ENCODE measurements at regions not wholly inside any gene's neighbourhood (a gene's known extent, or its start where the extent isn't known, plus 50 kb on each side); places are given as distances from the start of the nearest gene placed in this dataset.

DNA sequence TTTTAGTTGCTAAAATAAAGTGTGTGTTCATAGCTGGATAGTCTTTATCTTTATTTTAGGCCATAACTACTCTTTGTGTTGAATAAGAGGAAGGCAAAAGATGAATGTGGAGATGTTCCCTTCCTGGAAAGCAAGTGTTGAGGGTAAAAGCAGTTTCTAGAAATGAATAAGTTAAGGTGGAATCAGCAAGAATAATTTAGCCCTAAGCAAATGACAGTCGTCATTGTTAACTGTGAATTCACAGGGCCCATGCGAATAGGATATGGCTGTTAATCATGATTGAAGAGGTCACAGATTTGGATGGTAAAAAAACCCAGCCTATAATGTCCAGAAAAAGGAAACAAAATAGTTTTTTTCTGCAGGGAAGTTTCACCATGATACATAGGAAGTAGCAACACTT is 167.8 kb upstream of the PPP3CA start:
- TF ChIP-seq CTCF (IDR thresholded peaks at IDR 0.05; ENCODE audit: poor library complexity) (no peak), EZH2 (IDR thresholded peaks at IDR 0.05; ENCODE audit: borderline replicate concordance) (no peak), EZH2phosphoT487 (IDR thresholded peaks at IDR 0.05; ENCODE audit: low read depth, severe bottlenecking, unreplicated experiment) (no peak)
